A673 (cell line): ENCODE measurements at regions not wholly inside any gene's neighbourhood (a gene's known extent, or its start where the extent isn't known, plus 50 kb on each side); places are given as distances from the start of the nearest gene placed in this dataset.
"Not testable (repeated sequence)": the region's sequence is repeated elsewhere in the genome, so short reads cannot be mapped to it uniquely, and the experiment has no call there.

ENCODE experiments used
- BruUV-seq: library from RNA; stranded (reverse); fragments of 400-500 nt; replicated peaks from 2 replicates; lab custom pipeline; 2021; lab: Mats Ljungman, UMichigan
- CTCF ChIA-PET: fragments of 300-600 bp; sonication (Branson Sonifier 250); formaldehyde crosslinking; loops from one replicate; lab custom pipeline; 2022; ENCODE audit warnings: antibody characterized with exemption; lab: Charles Lee
- POLR2A ChIA-PET: fragments of 300-600 bp; sonication (Branson Sonifier 250); formaldehyde crosslinking; loops from one replicate; lab custom pipeline; 2022; ENCODE audit warnings: antibody characterized with exemption; ENCODE audit not compliant: low non-redundant PET; lab: Charles Lee
- DNase-seq: peaks from one replicate; pipeline ENCODE4 v3.0.0-alpha.2; 2015; ENCODE audit warnings: low spot score
- H3K27ac ChIP-seq: fragments of 200-600 bp; sonication (generic); 2 replicates; pipeline ENCODE4 v1.5.1; 2016; ENCODE audit warnings: mixed run types, low read depth, mild to moderate bottlenecking, mixed read lengths, antibody characterized with exemption, low read length; ENCODE audit not compliant: poor library complexity, severe bottlenecking
- H3K27me3 ChIP-seq: fragments of 200-600 bp; sonication (generic); replicated peaks from 2 replicates; pipeline ENCODE4 v1.6.1; 2017; ENCODE audit warnings: mixed run types, low read depth, mild to moderate bottlenecking, mixed read lengths, antibody characterized with exemption, low read length; ENCODE audit not compliant: insufficient read depth, poor library complexity
- H3K36me3 ChIP-seq: fragments of 200-600 bp; sonication (generic); 2 replicates; pipeline ENCODE4 v1.6.1; 2016; ENCODE audit warnings: mixed run types, mild to moderate bottlenecking, mixed read lengths, antibody characterized with exemption, low read length; ENCODE audit not compliant: insufficient read depth, poor library complexity, severe bottlenecking
- H3K4me1 ChIP-seq: fragments of 200-600 bp; sonication (generic); 2 replicates; pipeline ENCODE4 v1.6.1; 2017; ENCODE audit warnings: mixed run types, mild to moderate bottlenecking, mixed read lengths, antibody characterized with exemption, low read length; ENCODE audit not compliant: insufficient read depth, poor library complexity, severe bottlenecking
- H3K4me3 ChIP-seq: fragments of 200-600 bp; sonication (generic); 2 replicates; pipeline ENCODE4 v1.5.1; 2016; ENCODE audit warnings: low read depth, mixed run types, mild to moderate bottlenecking, mixed read lengths, low read length; ENCODE audit not compliant: poor library complexity, severe bottlenecking
- H3K9me3 ChIP-seq: fragments of 200-600 bp; sonication (generic); 2 replicates; pipeline ENCODE4 v1.6.1; 2016; ENCODE audit warnings: mixed run types, low read depth, mild to moderate bottlenecking, mixed read lengths, antibody characterized with exemption, low read length; ENCODE audit not compliant: poor library complexity, severe bottlenecking
- CTCF ChIP-seq: fragments of 300-800, 200-600 bp; sonication (generic); conservative IDR thresholded peaks from 2 replicates; pipeline ENCODE4 v1.5.1; 2017; ENCODE audit warnings: low read depth, mild to moderate bottlenecking, antibody characterized with exemption, low read length, moderate library complexity, mixed read lengths
- EZH2 ChIP-seq: fragments of 200-600 bp; sonication (generic); IDR thresholded peaks from 2 replicates; pipeline ENCODE4 v1.6.1; 2017; ENCODE audit warnings: borderline replicate concordance, low read depth, mild to moderate bottlenecking, mixed read lengths, antibody characterized with exemption, low read length; ENCODE audit not compliant: poor library complexity, severe bottlenecking
- intact Hi-C: fragments of 100-400 bp; cut with micrococcal nuclease; formaldehyde crosslinking; loops from one replicate; pipeline ENCODE4 v1.10.0; 2022; ENCODE audit not compliant: unreplicated experiment

GRCh38 chrX:67044029-67044653, 405.3 kb upstream of the EDA2R start:
- Histone ChIP-seq H3K9me3 (peaks cover 6% of the 10 kb centered on the region), H3K4me3 (no peak overlapping the region), H3K27me3 (no peaks in the 10 kb centered on the region), H3K36me3 (no peaks in the 10 kb centered on the region), H3K27ac (no peak overlapping the region), H3K4me1 (no peaks in the 10 kb centered on the region)
- intact Hi-C loops = no loop called here
- POLR2A ChIA-PET = no interaction called here
- no peak for TF ChIP-seq CTCF
- no peak for TF ChIP-seq EZH2
- CTCF ChIA-PET = no interaction called here
- no TSS peak for BruUV-seq
- no peak for DNase-seq

GRCh38 chrX:67004451-67004850, 365.6 kb upstream of the EDA2R start:
- peaks cover 25% of the 10 kb centered on the region for H3K9me3 ChIP-seq
- DNase-seq = no peak
- ChIA-PET POLR2A (no interaction called here), CTCF (no interaction called here)
- H3K27me3 ChIP-seq = no peaks in the 10 kb centered on the region
- no TSS peak for BruUV-seq
- no peak overlapping the region for H3K27ac ChIP-seq
- H3K36me3 ChIP-seq = no peaks in the 10 kb centered on the region
- H3K4me1 ChIP-seq = no peaks in the 10 kb centered on the region
- H3K4me3 ChIP-seq = no peak overlapping the region
- TF ChIP-seq EZH2 (no peak), CTCF (no peak)
- intact Hi-C loops = no loop called here

- TF ChIP-seq CTCF = no peak
- no peak for TF ChIP-seq EZH2
- no peaks in the 10 kb centered on the region for H3K4me1 ChIP-seq
- ChIA-PET CTCF (no interaction called here), POLR2A (no interaction called here)
- no TSS peak for BruUV-seq
- H3K4me3 ChIP-seq = no peak overlapping the region
- no peak for DNase-seq
- no peaks in the 10 kb centered on the region for H3K9me3 ChIP-seq
- intact Hi-C loops = no loop called here
- no peaks in the 10 kb centered on the region for H3K27me3 ChIP-seq
- no peaks in the 10 kb centered on the region for H3K36me3 ChIP-seq
- H3K27ac ChIP-seq = no peak overlapping the region
Measured at GRCh38 chrX:66994729-66995128, 355.9 kb upstream of the EDA2R start.

- intact Hi-C loops, H3K4me1 ChIP-seq, BruUV-seq, H3K27ac ChIP-seq, DNase-seq, CTCF ChIA-PET, H3K4me3 ChIP-seq, H3K27me3 ChIP-seq, H3K36me3 ChIP-seq: not testable (repeated sequence)
- peaks cover 12% of the 10 kb centered on the region for H3K9me3 ChIP-seq
- POLR2A ChIA-PET = interaction anchor here (0.8 kb wide), 1 partner anchor 1141 kb away, joined by 3 read pairs; no protein-coding TSS in a partner anchor
Measured at GRCh38 chrX:66992077-66992476, 353.2 kb upstream of the EDA2R start.
